Upper lobe of left lung (tissue), 4 donors: ENCODE measurements at regions not wholly inside any gene's neighbourhood (a gene's known extent, or its start where the extent isn't known, plus 50 kb on each side); places are given as distances from the start of the nearest gene placed in this dataset.

Source experiments
- small RNA-seq, 4 donors: library from RNA; depleted of rRNA; stranded (forward); fragments of <200 nt; gene quantifications; one replicate each; pipeline ENCODE3, GENCODE V24; 2016

Small RNAs in the stretch of these regions (small RNA-seq; reads per million reads assigned to genes)
- gene AC100757.2, result 0 reads per million in 4 donors
